Retinal pigment epithelial cell (primary cell): ENCODE measurements at regions not wholly inside any gene's neighbourhood (a gene's known extent, or its start where the extent isn't known, plus 50 kb on each side); places are given as distances from the start of the nearest gene placed in this dataset.

Experiments
- DNase-seq: peaks from one replicate; pipeline ENCODE4 v3.0.0-alpha.2; 2010; ENCODE audit warnings: low read depth
- H3K4me3 ChIP-seq: 2 replicates; pipeline ENCODE4 v1.5.1; 2011; ENCODE audit warnings: mild to moderate bottlenecking, low read length, control low read depth, moderate library complexity
- CTCF ChIP-seq: conservative IDR thresholded peaks from 2 replicates; pipeline ENCODE4 v1.5.1; 2011; ENCODE audit warnings: low read depth, low read length, control low read depth, inconsistent platforms

- DNase-seq, result no peak
- TF ChIP-seq CTCF, result no peak
- no peak overlapping the region for H3K4me3 ChIP-seq
Observed at GRCh38 chr2:136645236-136645828, 120.0 kb upstream of the THSD7B start.

GRCh38 chr2:136639651-136640050 is 125.7 kb upstream of the THSD7B start:
- no peak for DNase-seq
- H3K4me3 ChIP-seq, result no peak overlapping the region
- no peak for TF ChIP-seq CTCF

GRCh38 chr2:136638193-136638592 is 127.2 kb upstream of the THSD7B start:
- H3K4me3 ChIP-seq, result no peak overlapping the region
- no peak for TF ChIP-seq CTCF
- no peak for DNase-seq

GRCh38 chr2:136637402-136637801 is 127.9 kb upstream of the THSD7B start:
- no peak overlapping the region for H3K4me3 ChIP-seq
- TF ChIP-seq CTCF, result no peak
- DNase-seq, result no peak

- no peak for TF ChIP-seq CTCF
- no peak for DNase-seq
- no peak overlapping the region for H3K4me3 ChIP-seq
Observed at GRCh38 chr2:136628490-136628889, 136.9 kb upstream of the THSD7B start.

GRCh38 chr2:136613096-136613495 is 152.2 kb upstream of the THSD7B start:
- H3K4me3 ChIP-seq, result no peak overlapping the region
- no peak for DNase-seq
- TF ChIP-seq CTCF, result no peak

GRCh38 chr2:136612079-136612478 is 153.3 kb upstream of the THSD7B start:
- no peak overlapping the region for H3K4me3 ChIP-seq
- no peak for TF ChIP-seq CTCF
- DNase-seq, result no peak
